NB4 (cell line): ENCODE measurements at regions not wholly inside any gene's neighbourhood (a gene's known extent, or its start where the extent isn't known, plus 50 kb on each side); places are given as distances from the start of the nearest gene placed in this dataset.

Experiments used
- DNase-seq: peaks from one replicate; pipeline ENCODE4 v3.0.0; 2010; ENCODE audit warnings: low read depth
- H3K4me3 ChIP-seq: one replicate; pipeline ENCODE4 v1.5.1; 2011; ENCODE audit warnings: mild to moderate bottlenecking, low read depth, low read length, moderate library complexity
- MYC ChIP-seq: IDR thresholded peaks from 2 replicates; pipeline ENCODE4 v1.6.1; 2011; ENCODE audit warnings: low read depth, low read length
- POLR2A ChIP-seq: IDR thresholded peaks from 2 replicates; pipeline ENCODE4 v1.6.1; 2011; ENCODE audit warnings: mild to moderate bottlenecking; ENCODE audit not compliant: insufficient read length; ENCODE audit errors: extremely low read depth
- TF ChIP-seq, protein P1 (sequence below): IDR thresholded peaks from one replicate; pipeline ENCODE4 v1.5.1; 2012; ENCODE audit warnings: low read depth, low read length
- TF ChIP-seq, protein P2 (sequence below): IDR thresholded peaks from 2 replicates; pipeline ENCODE4 v1.6.1; 2011; ENCODE audit warnings: low read depth, low read length

DNA sequence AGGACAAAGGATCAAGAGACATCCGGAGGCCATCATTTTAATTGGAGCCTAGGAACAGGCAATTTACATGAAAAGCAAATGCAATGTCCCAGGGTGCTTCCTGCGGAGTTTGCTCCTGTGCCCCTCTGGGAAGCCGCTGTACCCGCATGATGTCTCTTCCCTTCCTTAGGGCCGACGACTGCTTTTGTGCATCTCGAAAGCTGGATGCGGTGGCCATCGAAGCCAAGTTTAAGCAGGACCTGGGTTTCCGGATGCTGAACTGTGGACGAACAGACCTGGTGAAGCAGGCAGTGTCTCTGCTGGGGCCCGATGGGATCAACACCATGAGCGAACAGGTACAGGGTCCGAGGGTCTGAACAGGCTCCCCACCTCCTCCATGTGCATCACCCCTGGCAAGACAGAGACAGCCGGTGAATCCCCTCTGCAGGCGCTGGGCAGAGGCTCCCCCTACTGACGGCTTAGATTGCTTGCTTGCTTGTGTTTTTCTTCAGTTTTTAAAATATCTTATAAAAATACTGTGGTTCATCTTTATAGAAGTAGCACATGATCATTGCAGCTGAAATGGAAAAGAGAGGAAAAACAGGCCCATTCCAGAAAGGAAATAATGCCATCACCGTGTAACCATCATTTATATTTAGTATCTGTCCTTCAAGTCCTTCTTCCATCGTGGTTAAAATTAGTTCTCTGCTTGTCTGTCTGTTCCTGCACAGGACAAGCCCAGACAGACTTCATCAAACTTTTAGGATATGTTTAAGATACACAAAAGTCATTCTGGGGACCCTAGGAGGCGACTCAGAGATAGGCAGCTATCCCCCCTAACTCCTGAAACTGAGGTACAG lies 75.4 kb upstream of the PWP1 start:
- H3K4me3 ChIP-seq, result no peak overlapping the region
- DNase-seq, result peak; percentile 61
- TF ChIP-seq, protein P1, sequence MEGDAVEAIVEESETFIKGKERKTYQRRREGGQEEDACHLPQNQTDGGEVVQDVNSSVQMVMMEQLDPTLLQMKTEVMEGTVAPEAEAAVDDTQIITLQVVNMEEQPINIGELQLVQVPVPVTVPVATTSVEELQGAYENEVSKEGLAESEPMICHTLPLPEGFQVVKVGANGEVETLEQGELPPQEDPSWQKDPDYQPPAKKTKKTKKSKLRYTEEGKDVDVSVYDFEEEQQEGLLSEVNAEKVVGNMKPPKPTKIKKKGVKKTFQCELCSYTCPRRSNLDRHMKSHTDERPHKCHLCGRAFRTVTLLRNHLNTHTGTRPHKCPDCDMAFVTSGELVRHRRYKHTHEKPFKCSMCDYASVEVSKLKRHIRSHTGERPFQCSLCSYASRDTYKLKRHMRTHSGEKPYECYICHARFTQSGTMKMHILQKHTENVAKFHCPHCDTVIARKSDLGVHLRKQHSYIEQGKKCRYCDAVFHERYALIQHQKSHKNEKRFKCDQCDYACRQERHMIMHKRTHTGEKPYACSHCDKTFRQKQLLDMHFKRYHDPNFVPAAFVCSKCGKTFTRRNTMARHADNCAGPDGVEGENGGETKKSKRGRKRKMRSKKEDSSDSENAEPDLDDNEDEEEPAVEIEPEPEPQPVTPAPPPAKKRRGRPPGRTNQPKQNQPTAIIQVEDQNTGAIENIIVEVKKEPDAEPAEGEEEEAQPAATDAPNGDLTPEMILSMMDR, result peak; percentile 97
- TF ChIP-seq, protein P2, sequence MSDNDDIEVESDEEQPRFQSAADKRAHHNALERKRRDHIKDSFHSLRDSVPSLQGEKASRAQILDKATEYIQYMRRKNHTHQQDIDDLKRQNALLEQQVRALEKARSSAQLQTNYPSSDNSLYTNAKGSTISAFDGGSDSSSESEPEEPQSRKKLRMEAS, result no peak

DNA sequence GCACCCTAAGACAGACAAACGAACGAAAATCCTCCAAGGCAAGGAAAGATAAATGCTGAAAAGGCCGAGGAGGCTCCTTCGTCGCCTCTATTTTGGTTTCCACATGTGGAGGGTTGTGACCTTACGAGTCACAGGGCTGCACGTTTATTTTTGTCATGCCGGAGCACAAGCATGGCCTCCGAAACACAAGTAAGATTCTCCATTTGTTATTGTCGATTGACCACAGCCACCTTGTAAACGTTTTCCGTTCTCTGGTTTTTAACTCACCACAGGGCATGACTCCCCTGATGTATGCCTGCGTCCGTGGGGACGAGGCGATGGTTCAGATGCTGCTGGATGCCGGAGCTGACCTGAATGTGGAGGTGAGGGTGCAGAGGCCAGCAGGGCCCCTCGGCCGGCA lies 73.1 kb upstream of the PWP1 start:
- DNase-seq, result no peak
- H3K4me3 ChIP-seq, result no peak overlapping the region
- TF ChIP-seq, protein P1, result no peak
- TF ChIP-seq POLR2A (no peak), MYC (no peak)
- TF ChIP-seq, protein P2, result no peak

DNA sequence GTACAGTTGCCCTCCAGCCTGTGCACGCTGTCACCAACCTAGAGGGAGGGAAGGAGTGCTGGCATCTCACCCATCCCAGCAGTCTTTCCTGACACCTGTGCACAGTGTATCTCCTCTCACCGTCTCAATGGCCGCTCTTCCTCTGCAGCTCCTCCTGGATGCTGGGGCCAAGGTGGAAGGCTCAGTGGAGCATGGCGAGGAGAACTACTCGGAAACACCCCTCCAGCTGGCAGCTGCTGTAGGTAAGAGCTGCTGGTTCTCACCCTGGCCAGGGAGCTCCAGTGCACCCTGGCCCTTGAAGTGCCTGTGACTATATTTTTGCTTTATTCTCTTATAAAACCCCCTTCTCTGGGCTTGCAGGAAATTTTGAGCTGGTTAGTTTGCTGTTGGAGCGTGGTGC lies 68.7 kb upstream of the PWP1 start:
- no peak overlapping the region for H3K4me3 ChIP-seq
- TF ChIP-seq POLR2A, result no peak
- no peak for TF ChIP-seq MYC
- TF ChIP-seq, protein P1, result no peak
- TF ChIP-seq, protein P2, result no peak
- DNase-seq, result no peak

DNA sequence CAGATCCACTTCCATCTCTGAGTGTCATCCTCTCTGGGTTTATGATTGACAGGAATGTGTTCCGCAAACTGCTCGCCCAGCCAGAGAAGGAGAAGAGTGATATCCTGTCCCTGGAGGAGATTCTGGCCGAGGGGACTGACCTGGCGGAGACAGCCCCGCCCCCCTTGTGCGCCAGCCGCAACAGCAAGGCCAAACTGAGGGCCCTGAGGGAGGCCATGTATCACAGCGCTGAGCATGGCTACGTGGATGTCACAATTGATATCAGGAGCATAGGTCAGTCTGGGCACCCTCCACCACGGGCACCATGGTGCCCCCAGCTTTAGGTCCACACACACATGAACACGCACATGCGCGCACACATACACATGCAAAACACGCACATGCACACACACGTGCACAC lies 67.5 kb upstream of the PWP1 start:
- H3K4me3 ChIP-seq, result no peak overlapping the region
- TF ChIP-seq MYC (no peak), POLR2A (no peak)
- TF ChIP-seq, protein P1, result no peak
- TF ChIP-seq, protein P2, result no peak
- DNase-seq, result no peak

DNA sequence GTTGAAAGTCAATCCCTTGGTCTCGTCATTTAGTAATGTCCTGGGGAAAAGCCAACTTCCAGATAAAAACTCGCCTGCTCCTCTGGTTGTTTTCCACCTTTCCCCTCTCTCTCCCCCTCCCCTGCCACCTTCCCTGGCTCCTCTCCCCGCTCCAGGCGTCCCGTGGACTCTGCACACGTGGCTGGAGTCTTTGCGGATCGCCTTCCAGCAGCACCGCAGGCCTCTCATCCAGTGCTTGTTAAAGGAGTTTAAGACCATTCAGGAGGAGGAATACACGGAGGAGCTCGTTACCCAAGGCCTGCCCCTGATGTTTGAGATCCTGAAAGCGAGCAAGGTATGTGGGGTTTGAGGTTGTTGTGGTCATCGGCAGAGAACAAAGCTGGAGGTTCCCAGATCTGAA lies 65.8 kb upstream of the PWP1 start:
- H3K4me3 ChIP-seq, result no peak overlapping the region
- TF ChIP-seq, protein P1, result no peak
- TF ChIP-seq POLR2A, result no peak
- TF ChIP-seq, protein P2, result no peak
- no peak for TF ChIP-seq MYC
- DNase-seq, result no peak

DNA sequence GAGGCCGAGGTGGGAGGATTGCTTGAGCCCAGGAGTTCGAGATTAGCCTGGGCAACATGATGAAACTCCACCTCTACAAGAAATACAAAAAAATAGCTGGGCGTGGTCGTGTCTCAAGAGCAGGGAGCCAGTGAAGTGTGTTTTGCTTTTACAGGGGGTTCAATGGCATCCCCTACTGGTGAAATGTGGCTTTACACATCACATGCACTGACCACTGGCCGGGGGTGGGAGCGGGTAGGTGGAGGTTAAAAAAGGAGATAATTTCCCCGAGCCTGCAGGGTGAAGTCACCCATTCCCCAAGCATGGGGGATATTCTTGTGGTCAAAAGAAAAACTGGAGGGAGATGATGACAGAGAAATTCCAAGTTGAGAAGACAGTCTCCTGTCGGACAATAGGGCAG lies 63.6 kb upstream of the PWP1 start:
- H3K4me3 ChIP-seq, result no peak overlapping the region
- DNase-seq, result peak; percentile 59
- TF ChIP-seq MYC, result no peak
- TF ChIP-seq, protein P1, result peak; percentile 90
